DND-41 (cell line): ENCODE measurements at regions not wholly inside any gene's neighbourhood (a gene's known extent, or its start where the extent isn't known, plus 50 kb on each side); places are given as distances from the start of the nearest gene placed in this dataset.

Experiments used
- ATAC-seq: fragments of 200-7000 bp; cut with Tn5 transposase; 3 replicates; pipeline ENCODE4 v1.9.1; 2021; ENCODE audit warnings: low read depth; ENCODE audit not compliant: insufficient read depth
- DNase-seq: peaks from one replicate; pipeline ENCODE4 v3.0.0-alpha.2; 2020
- H2AFZ ChIP-seq: 2 replicates; pipeline ENCODE4 v1.6.0; 2012; ENCODE audit warnings: low read depth, low read length
- H3K27ac ChIP-seq: 2 replicates; pipeline ENCODE4 v1.5.1; 2012; ENCODE audit warnings: low read length, inconsistent platforms
- H3K27me3 ChIP-seq: fragments of 200-600 bp; sonication (generic); 2 replicates; pipeline ENCODE4 v1.6.0; 2012; ENCODE audit warnings: low read length, mild to moderate bottlenecking, inconsistent platforms; ENCODE audit not compliant: insufficient read depth, poor library complexity
- H3K36me3 ChIP-seq: 2 replicates; pipeline ENCODE4 v1.5.1; 2012; ENCODE audit warnings: low read length, inconsistent platforms; ENCODE audit not compliant: insufficient read depth
- H3K4me1 ChIP-seq: 2 replicates; pipeline ENCODE4 v1.5.1; 2012; ENCODE audit warnings: mild to moderate bottlenecking, low read length; ENCODE audit not compliant: insufficient read depth
- H3K4me2 ChIP-seq: 2 replicates; pipeline ENCODE4 v1.6.0; 2012; ENCODE audit warnings: mild to moderate bottlenecking, moderate library complexity, low read length, inconsistent platforms; ENCODE audit not compliant: insufficient read depth
- H3K4me3 ChIP-seq, 2 experiments: fragments of 200-600 bp in 1 of 2; shearing (Covaris generic) in 1 of 2; 2 replicates each; pipeline ENCODE4 v1.5.1; 2012 to 2016; ENCODE audit warnings: inconsistent platforms in 2 of 2, low read length in 2 of 2, mild to moderate bottlenecking in 2 of 2, low read depth in 1 of 2, moderate library complexity in 1 of 2
- H3K79me2 ChIP-seq: 2 replicates; pipeline ENCODE4 v1.6.0; 2012; ENCODE audit warnings: low read length, inconsistent platforms; ENCODE audit not compliant: insufficient read depth
- H3K9ac ChIP-seq: 2 replicates; pipeline ENCODE4 v1.6.0; 2012; ENCODE audit warnings: low read depth, mild to moderate bottlenecking, inconsistent platforms, low read length, moderate library complexity
- H3K9me3 ChIP-seq: 2 replicates; pipeline ENCODE4 v1.5.1; 2012; ENCODE audit warnings: low read length, moderate library complexity, mild to moderate bottlenecking, inconsistent platforms; ENCODE audit not compliant: insufficient read depth, severe bottlenecking
- H4K20me1 ChIP-seq: 2 replicates; pipeline ENCODE4 v1.6.0; 2012; ENCODE audit warnings: low read length; ENCODE audit not compliant: insufficient read depth
- EZH2 ChIP-seq: IDR thresholded peaks from 3 replicates; pipeline ENCODE4 v1.6.1; 2012; ENCODE audit warnings: borderline replicate concordance, low read depth, mild to moderate bottlenecking, moderate library complexity, low read length, inconsistent platforms; ENCODE audit not compliant: severe bottlenecking
- TF ChIP-seq, protein P1 (sequence below): IDR thresholded peaks from 2 replicates; pipeline ENCODE4 v1.5.1; 2012; ENCODE audit warnings: borderline replicate concordance, low read length, moderate library complexity, mild to moderate bottlenecking; ENCODE audit not compliant: poor library complexity, severe bottlenecking; ENCODE audit errors: extremely low read depth

DNA sequence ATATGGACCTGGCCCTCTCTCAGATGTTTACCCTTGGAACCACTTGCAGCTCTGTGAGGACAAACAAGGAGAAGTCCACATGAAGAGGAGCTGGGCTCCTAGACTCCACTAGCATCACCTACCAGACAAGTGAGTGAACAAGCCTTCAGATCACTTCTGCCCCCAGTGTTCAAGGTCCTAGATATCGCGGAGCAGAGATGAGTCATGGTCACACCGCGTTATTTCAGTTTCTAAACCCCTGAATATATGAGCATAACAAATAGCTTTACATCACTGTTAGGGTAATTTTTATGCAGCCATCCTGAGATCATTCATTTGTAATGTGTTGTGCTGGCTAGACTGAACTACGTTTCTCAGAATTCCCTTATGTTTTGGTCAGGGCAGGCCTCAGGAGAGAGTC is 77.0 kb upstream of the DAP start:
- H3K4me1 ChIP-seq = no peaks in the 10 kb centered on the region
- ATAC-seq = no peak

DNA sequence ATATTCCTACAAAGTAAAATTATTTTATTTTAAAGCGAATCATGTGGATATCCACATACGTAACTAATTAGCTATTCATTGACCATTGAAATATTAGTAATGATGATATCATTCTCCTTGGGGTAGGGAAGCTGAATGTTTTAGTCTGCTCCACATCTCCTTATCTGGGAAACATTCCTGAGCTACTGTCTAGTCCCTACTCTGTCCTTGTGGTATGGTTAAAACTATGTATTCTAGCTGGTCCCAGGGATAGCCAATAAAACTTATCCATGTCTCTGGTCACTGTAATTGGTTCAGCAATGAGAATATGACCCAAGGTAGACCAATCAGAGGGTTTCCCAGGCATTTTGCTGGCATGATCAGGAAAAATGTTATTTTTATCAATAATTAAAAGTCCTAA is 76.0 kb upstream of the DAP start:
- Histone ChIP-seq H3K36me3 (no peaks in the 10 kb centered on the region), H3K27me3 (peaks cover 4% of the 10 kb centered on the region), H3K4me1 (no peaks in the 10 kb centered on the region), H3K27ac (no peak overlapping the region), H3K9me3 (no peaks in the 10 kb centered on the region), H3K79me2 (no peaks in the 10 kb centered on the region), H3K4me3 (no peak overlapping the region), H4K20me1 (no peaks in the 10 kb centered on the region), H3K9ac (no peak overlapping the region), H2AFZ (no peak overlapping the region), H3K4me2 (no peak overlapping the region)
- TF ChIP-seq, protein P1, sequence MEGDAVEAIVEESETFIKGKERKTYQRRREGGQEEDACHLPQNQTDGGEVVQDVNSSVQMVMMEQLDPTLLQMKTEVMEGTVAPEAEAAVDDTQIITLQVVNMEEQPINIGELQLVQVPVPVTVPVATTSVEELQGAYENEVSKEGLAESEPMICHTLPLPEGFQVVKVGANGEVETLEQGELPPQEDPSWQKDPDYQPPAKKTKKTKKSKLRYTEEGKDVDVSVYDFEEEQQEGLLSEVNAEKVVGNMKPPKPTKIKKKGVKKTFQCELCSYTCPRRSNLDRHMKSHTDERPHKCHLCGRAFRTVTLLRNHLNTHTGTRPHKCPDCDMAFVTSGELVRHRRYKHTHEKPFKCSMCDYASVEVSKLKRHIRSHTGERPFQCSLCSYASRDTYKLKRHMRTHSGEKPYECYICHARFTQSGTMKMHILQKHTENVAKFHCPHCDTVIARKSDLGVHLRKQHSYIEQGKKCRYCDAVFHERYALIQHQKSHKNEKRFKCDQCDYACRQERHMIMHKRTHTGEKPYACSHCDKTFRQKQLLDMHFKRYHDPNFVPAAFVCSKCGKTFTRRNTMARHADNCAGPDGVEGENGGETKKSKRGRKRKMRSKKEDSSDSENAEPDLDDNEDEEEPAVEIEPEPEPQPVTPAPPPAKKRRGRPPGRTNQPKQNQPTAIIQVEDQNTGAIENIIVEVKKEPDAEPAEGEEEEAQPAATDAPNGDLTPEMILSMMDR = no peak
- TF ChIP-seq EZH2 = no peak
- no peak for ATAC-seq
- no peak for DNase-seq

More for the DNA sequence above, 77.0 kb upstream of the DAP start:
- no peak overlapping the region for H3K9ac ChIP-seq
- no peak overlapping the region for H3K27ac ChIP-seq
- no peak overlapping the region for H3K4me3 ChIP-seq
- no peak overlapping the region for H3K4me2 ChIP-seq
- H2AFZ ChIP-seq = no peak overlapping the region
- no peaks in the 10 kb centered on the region for H3K36me3 ChIP-seq
- no peaks in the 10 kb centered on the region for H3K9me3 ChIP-seq
- H3K27me3 ChIP-seq = peaks cover 4% of the 10 kb centered on the region
- DNase-seq = no peak
- no peaks in the 10 kb centered on the region for H4K20me1 ChIP-seq
- TF ChIP-seq, protein P1 = no peak
- TF ChIP-seq EZH2 = no peak
- no peaks in the 10 kb centered on the region for H3K79me2 ChIP-seq

DNA sequence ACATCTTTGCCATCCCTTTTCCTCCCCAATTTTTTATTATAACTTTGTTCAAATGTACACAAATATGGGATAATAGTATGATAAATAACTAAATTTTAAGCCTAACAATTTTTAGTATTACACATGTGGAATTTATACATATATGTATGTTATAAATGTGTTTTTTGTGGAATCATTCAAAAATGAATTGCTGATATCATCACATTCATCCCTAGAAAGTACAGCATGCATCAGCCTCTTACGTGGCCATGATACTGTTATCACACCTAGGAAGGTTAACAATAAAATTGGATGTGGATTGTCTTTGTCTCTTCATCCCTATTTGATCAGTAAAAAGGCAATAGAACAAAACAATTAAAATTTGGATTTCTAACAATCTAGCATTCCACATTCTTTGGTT is 73.7 kb upstream of the DAP start:
- no peak overlapping the region for H3K4me3 ChIP-seq
- no peaks in the 10 kb centered on the region for H4K20me1 ChIP-seq
- H3K27me3 ChIP-seq = peaks cover 4% of the 10 kb centered on the region
- H3K4me2 ChIP-seq = no peak overlapping the region
- DNase-seq (no peak), ATAC-seq (no peak)
- no peaks in the 10 kb centered on the region for H3K4me1 ChIP-seq
- no peak overlapping the region for H3K9ac ChIP-seq
- no peaks in the 10 kb centered on the region for H3K79me2 ChIP-seq
- H3K36me3 ChIP-seq = no peaks in the 10 kb centered on the region
- no peak overlapping the region for H3K27ac ChIP-seq
- TF ChIP-seq EZH2 = no peak
- TF ChIP-seq, protein P1 = no peak
- no peak overlapping the region for H2AFZ ChIP-seq
- H3K9me3 ChIP-seq = no peaks in the 10 kb centered on the region

DNA sequence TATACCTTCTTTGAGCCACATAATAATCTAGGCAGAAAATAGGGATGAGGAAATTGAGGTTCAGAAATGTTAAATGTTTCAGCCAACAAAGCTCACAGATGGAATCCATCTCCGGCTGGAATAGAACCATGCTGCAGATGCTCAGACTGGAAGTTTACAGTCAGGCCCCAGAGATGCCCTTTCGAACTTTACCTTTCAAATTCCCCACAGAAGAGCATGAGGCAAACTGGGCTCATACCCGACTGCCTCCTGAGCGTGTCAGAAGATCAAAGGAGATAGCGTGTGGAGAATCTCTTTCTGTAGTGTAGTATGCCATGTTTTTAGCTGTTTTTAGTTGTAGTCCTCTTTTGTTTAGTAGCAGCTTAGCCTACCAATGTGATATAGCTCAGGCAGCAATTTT is 72.0 kb upstream of the DAP start:
- H3K27ac ChIP-seq = no peak overlapping the region
- H3K9ac ChIP-seq = no peak overlapping the region
- no peaks in the 10 kb centered on the region for H3K4me1 ChIP-seq
- TF ChIP-seq, protein P1 = no peak
- no peak for TF ChIP-seq EZH2
- H3K4me3 ChIP-seq = no peak overlapping the region
- H3K9me3 ChIP-seq = no peaks in the 10 kb centered on the region
- no peak for DNase-seq
- H3K36me3 ChIP-seq = no peaks in the 10 kb centered on the region
- H4K20me1 ChIP-seq = no peaks in the 10 kb centered on the region
- H3K79me2 ChIP-seq = no peaks in the 10 kb centered on the region
- no peak for ATAC-seq
- no peak overlapping the region for H3K4me2 ChIP-seq
- H3K27me3 ChIP-seq = no peaks in the 10 kb centered on the region
- H2AFZ ChIP-seq = no peak overlapping the region
